Activated naive CD4-positive, alpha-beta T cell treated with Interleukin-2 at 50 U/mL for 16 hours (primary cell): ENCODE measurements at regions not wholly inside any gene's neighbourhood (a gene's known extent, or its start where the extent isn't known, plus 50 kb on each side); places are given as distances from the start of the nearest gene placed in this dataset.
"Not testable (repeated sequence)": the region's sequence is repeated elsewhere in the genome, so short reads cannot be mapped to it uniquely, and the experiment has no call there.

Source experiments
- DNase-seq: peaks from one replicate; pipeline ENCODE4 v3.0.0-alpha.2; 2020

GRCh38 chr6:103870970-103871369 is 988.7 kb downstream of the HACE1 start:
- DNase-seq, result no peak

DNA sequence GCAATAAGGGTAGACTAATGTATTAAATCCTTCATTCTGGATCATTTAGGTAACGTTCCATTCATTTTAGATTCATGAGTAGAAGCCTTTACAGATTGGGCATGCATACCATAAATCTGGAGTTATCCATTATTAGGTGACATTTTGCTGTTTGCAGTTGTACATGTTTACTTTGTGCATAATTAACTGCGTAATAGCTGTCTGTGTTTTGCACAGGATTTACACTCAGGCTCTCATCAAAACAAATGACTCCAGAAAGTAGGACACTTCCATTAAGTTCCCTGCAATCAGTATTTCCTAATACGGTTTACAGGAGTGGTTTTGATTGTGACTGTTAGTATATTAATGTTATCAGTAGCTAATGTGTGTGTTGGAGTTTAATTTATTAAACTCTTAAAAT is 997.4 kb downstream of the HACE1 start:
- no peak for DNase-seq

- DNase-seq, result no peak
These were observed 1001.7 kb downstream of the HACE1 start for GRCh38 chr6:103858003-103858402.

- no peak for DNase-seq
These were observed 1004.0 kb downstream of the HACE1 start for GRCh38 chr6:103855750-103856149.

DNA sequence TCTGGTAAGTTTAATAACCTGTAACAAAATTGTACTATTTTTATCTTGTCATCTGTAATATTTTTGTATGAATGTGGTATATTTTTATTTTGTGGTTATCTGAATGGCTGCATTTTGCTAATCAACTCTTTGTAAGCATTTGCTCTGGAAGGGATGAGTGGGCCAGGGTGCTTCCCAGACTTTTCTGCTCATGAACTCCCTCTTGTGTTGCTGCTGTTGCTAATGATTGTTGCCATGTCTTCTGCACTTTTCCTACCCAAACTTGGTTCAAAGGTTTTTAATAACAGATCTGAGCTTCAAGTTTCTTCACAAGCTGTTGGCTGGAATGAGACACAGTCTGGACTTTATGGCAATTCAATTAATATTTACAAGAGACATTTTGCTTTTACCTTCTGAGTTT is 1005.7 kb downstream of the HACE1 start:
- no peak for DNase-seq

DNA sequence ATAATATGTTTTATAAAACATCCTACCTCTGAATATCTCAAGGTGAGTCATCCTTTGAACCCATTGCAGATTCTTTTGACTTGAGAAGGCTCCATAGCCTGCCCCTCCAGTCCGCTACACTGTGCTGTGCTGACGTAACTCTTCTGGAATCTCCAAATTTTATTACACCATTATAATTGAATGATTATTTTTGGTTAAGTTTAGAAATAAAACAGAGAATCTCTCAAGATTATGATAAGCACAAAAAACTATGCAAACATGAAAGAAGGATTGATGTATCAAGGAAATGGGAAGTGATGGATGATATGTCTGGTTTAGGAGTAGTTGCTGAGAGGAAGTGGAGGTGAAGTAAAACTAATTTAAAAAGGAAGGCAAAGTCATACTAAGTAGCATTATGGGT is 1021.3 kb downstream of the HACE1 start:
- DNase-seq, result no peak

DNA sequence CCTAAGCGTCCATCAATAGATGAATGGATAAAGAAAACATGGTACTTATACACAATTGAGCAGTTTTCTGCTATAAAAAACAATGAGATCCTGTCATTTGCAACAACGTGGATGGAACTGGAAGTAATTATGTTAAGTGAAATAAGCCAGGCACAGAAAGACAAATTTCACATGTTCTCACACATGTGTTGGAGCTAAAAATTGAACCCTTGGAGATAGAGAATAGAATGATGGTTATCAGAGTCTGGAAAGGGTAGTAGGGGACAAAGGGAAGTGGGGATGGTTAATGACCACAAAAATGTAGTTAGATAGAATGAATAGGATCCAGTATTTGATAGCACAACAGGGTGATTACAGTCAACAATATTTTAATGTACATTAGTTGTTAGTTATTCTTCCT is 1033.5 kb downstream of the HACE1 start:
- DNase-seq, result no peak

GRCh38 chr6:103820148-103820547 is 1039.6 kb downstream of the HACE1 start:
- no peak for DNase-seq

GRCh38 chr6:103819509-103819908 is 1040.2 kb downstream of the HACE1 start:
- no peak for DNase-seq

DNA sequence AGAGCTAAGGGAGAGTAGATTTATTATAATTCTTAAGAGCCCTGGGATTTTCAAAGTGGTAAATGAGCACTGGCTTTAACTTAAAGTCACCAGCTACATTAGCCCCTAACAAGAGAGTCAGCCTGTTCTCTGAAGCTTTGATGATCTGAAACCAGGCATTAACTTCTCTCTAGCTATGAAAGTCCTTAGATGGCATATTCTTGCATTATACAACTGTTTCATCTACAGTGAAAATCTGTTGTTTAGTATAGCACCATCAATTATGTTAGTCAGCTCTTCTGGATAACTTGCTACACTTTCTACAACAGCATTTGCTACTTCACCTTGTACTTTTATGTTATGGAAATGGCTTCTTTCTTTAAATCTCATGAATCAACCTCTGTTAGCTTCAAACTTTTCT is 1046.7 kb downstream of the HACE1 start:
- no peak for DNase-seq

DNA sequence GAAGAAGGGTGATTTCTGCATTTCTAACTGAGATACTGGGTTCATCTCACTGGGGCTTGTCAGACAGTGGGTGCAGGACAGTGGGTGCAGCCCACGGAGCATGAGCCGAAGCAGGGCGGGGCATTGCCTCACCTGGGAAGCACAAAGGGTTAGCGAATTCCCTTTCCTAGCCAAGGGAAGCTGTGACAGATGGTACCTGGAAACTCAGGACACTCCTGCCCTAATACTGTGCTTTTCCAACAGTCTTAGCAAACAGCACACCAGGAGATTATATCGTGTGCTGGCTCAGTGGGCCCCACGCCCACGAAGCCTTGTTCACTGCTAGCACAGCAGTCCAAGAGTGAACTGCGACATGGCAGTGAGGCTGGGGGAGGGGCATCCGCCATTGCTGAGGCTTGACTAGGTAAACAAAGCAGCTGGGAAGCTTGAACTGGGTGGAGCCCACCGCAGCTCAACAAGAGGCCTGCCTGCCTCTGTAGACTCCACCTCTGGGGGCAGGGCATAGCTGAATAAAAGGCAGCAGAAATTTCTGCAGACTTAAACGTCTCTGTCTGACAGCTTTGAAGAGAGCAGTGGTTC is 1057.7 kb downstream of the HACE1 start:
- not testable (repeated sequence) for DNase-seq

GRCh38 chr6:103799971-103800670 is 1059.6 kb downstream of the HACE1 start:
- DNase-seq, result no peak

GRCh38 chr6:103798166-103798565 is 1061.6 kb downstream of the HACE1 start:
- no peak for DNase-seq

GRCh38 chr6:103797738-103798137 is 1062.0 kb downstream of the HACE1 start:
- no peak for DNase-seq

DNA sequence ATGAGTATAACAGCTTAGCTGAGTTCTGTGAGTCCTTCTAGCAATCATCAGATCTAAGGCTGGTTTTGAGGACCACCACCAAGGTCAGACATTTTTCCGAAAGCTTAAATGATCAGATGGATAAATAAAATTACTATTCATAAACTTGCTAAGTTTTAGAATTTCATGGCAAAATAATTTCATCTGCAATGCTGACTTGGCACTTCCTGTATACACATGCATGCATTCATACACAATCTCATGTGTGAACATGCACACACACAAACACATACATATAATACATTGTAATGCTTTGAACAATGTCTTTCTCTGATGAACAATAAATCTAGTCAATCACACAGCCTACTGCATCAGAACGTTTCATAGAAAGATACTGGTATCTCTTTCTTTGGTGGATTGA is 1068.3 kb downstream of the HACE1 start:
- DNase-seq, result no peak

DNA sequence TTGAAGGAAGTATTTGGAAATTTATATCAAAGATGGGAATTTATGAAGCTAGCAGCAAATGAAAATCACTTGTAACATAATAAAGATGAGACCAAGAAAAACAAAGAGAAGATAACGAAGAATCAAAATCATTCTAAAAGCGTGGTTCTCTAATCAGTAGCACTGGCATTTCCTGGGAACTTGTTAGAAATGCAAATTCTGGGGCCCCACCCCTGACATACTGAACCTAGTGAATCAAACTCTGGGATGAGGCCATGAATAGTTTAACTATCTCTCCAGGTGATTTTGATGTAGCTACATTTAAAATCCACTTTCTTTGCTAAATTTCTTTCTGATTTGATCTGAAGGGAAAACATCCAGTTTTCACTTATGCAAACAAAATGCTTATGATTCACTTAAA is 1075.6 kb downstream of the HACE1 start:
- no peak for DNase-seq

- DNase-seq, result no peak
These were observed 1076.4 kb downstream of the HACE1 start for GRCh38 chr6:103783329-103783728.

- DNase-seq, result no peak
These were observed 1090.3 kb downstream of the HACE1 start for GRCh38 chr6:103769431-103769830.

GRCh38 chr6:103750603-103751002 is 1109.1 kb downstream of the HACE1 start:
- DNase-seq, result no peak

DNA sequence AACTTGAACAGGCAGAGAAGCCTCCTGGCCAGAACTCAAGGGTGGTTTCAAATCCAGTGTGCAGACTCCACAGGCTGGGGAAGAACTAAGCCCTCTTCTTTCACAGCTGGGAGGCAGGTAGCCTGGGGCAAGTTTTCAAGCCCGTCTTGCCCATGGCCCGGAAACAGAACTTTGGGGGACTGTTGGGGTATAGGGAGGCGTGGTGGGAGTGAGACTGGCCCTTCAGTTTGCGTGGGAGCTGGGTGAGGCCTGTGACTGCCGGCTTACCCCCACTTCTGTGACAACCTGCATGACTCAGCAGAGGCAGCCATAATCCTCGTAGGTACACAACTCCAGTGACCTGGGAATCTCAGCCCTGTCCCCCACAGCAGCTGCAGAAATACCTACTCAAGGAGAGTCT is 1125.7 kb downstream of the HACE1 start:
- DNase-seq, result no peak

- DNase-seq, result no peak
These were observed 1130.1 kb downstream of the HACE1 start for GRCh38 chr6:103729658-103730057.

GRCh38 chr6:103723438-103724322 is 1136.0 kb downstream of the HACE1 start:
- no peak for DNase-seq

GRCh38 chr6:103722683-103723082 is 1137.0 kb downstream of the HACE1 start:
- DNase-seq, result no peak

GRCh38 chr6:103721923-103722322 is 1137.8 kb downstream of the HACE1 start:
- no peak for DNase-seq
